Loucy (cell line): ENCODE measurements at regions not wholly inside any gene's neighbourhood (a gene's known extent, or its start where the extent isn't known, plus 50 kb on each side); places are given as distances from the start of the nearest gene placed in this dataset.

Experiments used
- H2AFZ ChIP-seq: fragments of 200-600 bp; sonication (generic); 2 replicates; pipeline ENCODE4 v1.6.0; 2016; ENCODE audit warnings: antibody characterized with exemption, mild to moderate bottlenecking, low read length, moderate library complexity
- H3F3A ChIP-seq: fragments of 200-600 bp; 2 replicates; pipeline ENCODE4 v1.6.0; 2016; ENCODE audit warnings: antibody characterized with exemption, low read depth, mild to moderate bottlenecking
- H3K27me3 ChIP-seq: fragments of 200-600 bp; sonication (generic); 2 replicates; pipeline ENCODE4 v1.6.1; 2014; ENCODE audit warnings: low read length, mild to moderate bottlenecking; ENCODE audit not compliant: insufficient read depth, poor library complexity, severe bottlenecking
- H3K36me3 ChIP-seq: fragments of 200-600 bp; sonication (generic); 2 replicates; pipeline ENCODE4 v1.6.1; 2016; ENCODE audit warnings: low read length; ENCODE audit not compliant: insufficient read depth
- H3K4me1 ChIP-seq: fragments of 200-600 bp; sonication (generic); 2 replicates; pipeline ENCODE4 v1.5.1; 2014; ENCODE audit warnings: low read length, mild to moderate bottlenecking; ENCODE audit not compliant: insufficient read depth, poor library complexity, severe bottlenecking
- H3K4me2 ChIP-seq: fragments of 200-600 bp; sonication (generic); 2 replicates; pipeline ENCODE4 v1.6.0; 2014; ENCODE audit warnings: antibody characterized with exemption, low read length, low read depth, mild to moderate bottlenecking; ENCODE audit not compliant: poor library complexity, severe bottlenecking
- H3K4me3 ChIP-seq: fragments of 200-600 bp; sonication (generic); 2 replicates; pipeline ENCODE4 v1.5.1; 2014; ENCODE audit warnings: low read length, mild to moderate bottlenecking, mixed read lengths; ENCODE audit not compliant: poor library complexity, severe bottlenecking
- H3K79me2 ChIP-seq: fragments of 200-600 bp; sonication (generic); 2 replicates; pipeline ENCODE4 v1.6.1; 2014; ENCODE audit warnings: low read length; ENCODE audit not compliant: insufficient read depth
- H3K9ac ChIP-seq: fragments of 200-600 bp; sonication (generic); 2 replicates; pipeline ENCODE4 v1.6.0; 2014; ENCODE audit warnings: mild to moderate bottlenecking, low read depth, low read length, moderate library complexity; ENCODE audit not compliant: poor library complexity, severe bottlenecking
- H3K9me2 ChIP-seq: fragments of 200-600 bp; sonication (generic); replicated peaks from 2 replicates; pipeline ENCODE4 v1.6.1; 2016; ENCODE audit warnings: low read depth, low read length, mixed read lengths
- H3K9me3 ChIP-seq: fragments of 200-600 bp; sonication (generic); 2 replicates; pipeline ENCODE4 v1.6.1; 2014; ENCODE audit warnings: mild to moderate bottlenecking, antibody characterized with exemption, low read length, low read depth; ENCODE audit not compliant: insufficient read depth
- H4K20me1 ChIP-seq: fragments of 200-600 bp; sonication (generic); 2 replicates; pipeline ENCODE4 v1.6.0; 2014; ENCODE audit warnings: antibody characterized with exemption, low read length, mild to moderate bottlenecking; ENCODE audit not compliant: insufficient read depth, poor library complexity, severe bottlenecking
- EZH2phosphoT487 ChIP-seq: fragments of 200-600 bp; IDR thresholded peaks from 2 replicates; pipeline ENCODE4 v1.6.1; 2018; ENCODE audit warnings: antibody characterized with exemption, mild to moderate bottlenecking, moderate library complexity, borderline replicate concordance
- TF ChIP-seq, protein P1 (sequence below): fragments of 200-600 bp; sonication (generic); conservative IDR thresholded peaks from 2 replicates; pipeline ENCODE4 v1.5.1; 2014; ENCODE audit warnings: mild to moderate bottlenecking, antibody characterized with exemption, low read length

DNA sequence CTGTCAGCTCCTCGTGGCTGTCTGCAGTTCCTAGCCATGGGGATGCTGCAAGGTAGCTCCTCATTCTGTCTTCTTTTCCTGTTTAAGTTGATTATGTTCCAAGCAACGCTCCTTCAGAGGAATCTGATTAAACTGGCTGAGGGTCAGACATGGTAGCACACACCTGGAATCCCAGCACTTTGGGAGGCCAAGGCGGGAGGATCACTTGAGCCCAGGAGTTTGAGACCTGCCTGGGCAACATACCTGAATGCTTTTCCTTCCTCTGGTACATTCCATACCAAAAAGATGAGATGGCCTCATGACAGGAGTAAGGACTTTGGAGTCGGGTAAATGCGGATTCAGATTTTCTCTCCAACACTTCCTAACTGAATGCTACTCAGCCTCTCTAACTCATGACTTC lies 246.8 kb upstream of the JARID2 start:
- Histone ChIP-seq H3K9ac (no peak overlapping the region), H2AFZ (no peak overlapping the region), H3K79me2 (no peaks in the 10 kb centered on the region), H3K4me1 (peaks cover 3% of the 10 kb centered on the region), H3K9me3 (no peaks in the 10 kb centered on the region), H3K9me2 (no peaks in the 10 kb centered on the region), H3K4me3 (no peak overlapping the region), H4K20me1 (no peaks in the 10 kb centered on the region), H3K36me3 (no peaks in the 10 kb centered on the region), H3K4me2 (no peak overlapping the region), H3F3A (no peaks in the 10 kb centered on the region), H3K27me3 (no peaks in the 10 kb centered on the region)
- TF ChIP-seq, protein P1, sequence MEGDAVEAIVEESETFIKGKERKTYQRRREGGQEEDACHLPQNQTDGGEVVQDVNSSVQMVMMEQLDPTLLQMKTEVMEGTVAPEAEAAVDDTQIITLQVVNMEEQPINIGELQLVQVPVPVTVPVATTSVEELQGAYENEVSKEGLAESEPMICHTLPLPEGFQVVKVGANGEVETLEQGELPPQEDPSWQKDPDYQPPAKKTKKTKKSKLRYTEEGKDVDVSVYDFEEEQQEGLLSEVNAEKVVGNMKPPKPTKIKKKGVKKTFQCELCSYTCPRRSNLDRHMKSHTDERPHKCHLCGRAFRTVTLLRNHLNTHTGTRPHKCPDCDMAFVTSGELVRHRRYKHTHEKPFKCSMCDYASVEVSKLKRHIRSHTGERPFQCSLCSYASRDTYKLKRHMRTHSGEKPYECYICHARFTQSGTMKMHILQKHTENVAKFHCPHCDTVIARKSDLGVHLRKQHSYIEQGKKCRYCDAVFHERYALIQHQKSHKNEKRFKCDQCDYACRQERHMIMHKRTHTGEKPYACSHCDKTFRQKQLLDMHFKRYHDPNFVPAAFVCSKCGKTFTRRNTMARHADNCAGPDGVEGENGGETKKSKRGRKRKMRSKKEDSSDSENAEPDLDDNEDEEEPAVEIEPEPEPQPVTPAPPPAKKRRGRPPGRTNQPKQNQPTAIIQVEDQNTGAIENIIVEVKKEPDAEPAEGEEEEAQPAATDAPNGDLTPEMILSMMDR = no peak
- no peak for TF ChIP-seq EZH2phosphoT487

DNA sequence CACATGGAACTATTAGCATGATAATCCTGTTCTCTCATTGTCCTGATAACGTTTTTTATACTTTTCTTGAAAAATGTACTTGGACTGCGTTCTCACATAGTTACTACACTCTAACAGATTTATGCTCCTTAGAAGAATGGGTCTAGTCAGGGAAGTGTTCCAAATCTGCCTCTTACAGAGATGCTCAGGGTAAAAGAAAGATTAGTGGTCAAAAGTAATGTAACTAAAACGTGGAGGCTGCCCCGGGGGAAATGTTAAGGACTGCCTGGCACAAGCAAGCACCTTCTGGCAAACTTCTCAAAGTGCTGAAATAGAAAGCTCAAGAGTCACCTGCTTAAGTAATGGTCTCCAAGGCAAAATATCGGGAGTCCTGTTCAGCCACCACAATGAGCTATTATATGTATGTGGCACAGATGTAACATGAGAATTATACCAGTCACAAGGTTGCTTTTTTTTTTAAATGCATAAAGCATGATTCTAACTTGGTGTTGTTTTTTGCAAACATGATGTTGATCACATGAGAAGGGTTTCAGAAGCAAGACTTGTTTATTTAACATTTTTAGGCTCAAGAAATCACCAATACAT lies 244.5 kb upstream of the JARID2 start:
- no peaks in the 10 kb centered on the region for H4K20me1 ChIP-seq
- peaks cover 3% of the 10 kb centered on the region for H3K4me1 ChIP-seq
- no peaks in the 10 kb centered on the region for H3K79me2 ChIP-seq
- no peaks in the 10 kb centered on the region for H3F3A ChIP-seq
- no peaks in the 10 kb centered on the region for H3K36me3 ChIP-seq
- H3K4me2 ChIP-seq = no peak overlapping the region
- H3K4me3 ChIP-seq = no peak overlapping the region
- TF ChIP-seq, protein P1 = no peak
- no peak for TF ChIP-seq EZH2phosphoT487
- H3K9me2 ChIP-seq = no peaks in the 10 kb centered on the region
- no peaks in the 10 kb centered on the region for H3K9me3 ChIP-seq
- H3K27me3 ChIP-seq = no peaks in the 10 kb centered on the region
- no peak overlapping the region for H2AFZ ChIP-seq
- H3K9ac ChIP-seq = no peak overlapping the region

DNA sequence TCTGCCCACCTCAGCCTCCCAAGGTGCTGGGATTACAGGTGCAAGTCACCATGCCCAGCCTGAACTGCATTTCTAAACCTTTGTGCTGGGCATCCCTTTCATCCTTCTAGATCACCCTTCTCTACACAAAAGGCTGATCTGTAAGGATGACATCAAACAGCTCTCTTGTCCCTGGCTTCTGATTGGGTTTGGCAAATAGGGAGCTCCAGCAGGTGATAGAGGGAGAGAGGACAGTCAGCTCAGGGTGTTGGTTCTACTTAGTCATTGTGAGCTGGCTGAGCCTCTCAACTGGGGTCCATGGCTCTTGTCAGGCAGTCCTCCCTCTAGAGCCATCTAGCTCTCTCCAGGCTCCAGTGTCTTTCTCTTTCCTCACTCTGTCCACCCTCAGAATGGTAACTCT lies 237.6 kb upstream of the JARID2 start:
- Histone ChIP-seq H2AFZ (no peak overlapping the region), H3K4me1 (no peaks in the 10 kb centered on the region), H3K9me3 (no peaks in the 10 kb centered on the region), H3K4me3 (no peak overlapping the region), H3K36me3 (no peaks in the 10 kb centered on the region), H4K20me1 (no peaks in the 10 kb centered on the region), H3K9ac (no peak overlapping the region), H3K9me2 (no peaks in the 10 kb centered on the region), H3K27me3 (no peaks in the 10 kb centered on the region), H3K4me2 (no peak overlapping the region), H3K79me2 (no peaks in the 10 kb centered on the region), H3F3A (no peaks in the 10 kb centered on the region)
- TF ChIP-seq EZH2phosphoT487 = no peak
- TF ChIP-seq, protein P1 = no peak
